Skeletal muscle tissue (tissue), 3 donors: ENCODE measurements at regions not wholly inside any gene's neighbourhood (a gene's known extent, or its start where the extent isn't known, plus 50 kb on each side); places are given as distances from the start of the nearest gene placed in this dataset.

Source experiments
- H3K27ac ChIP-seq: one replicate; pipeline ENCODE4 v1.7.0; 2013; ENCODE audit warnings: mild to moderate bottlenecking, low read depth, low read length, inconsistent platforms
- H3K27me3 ChIP-seq, 3 donors: one replicate each; pipeline ENCODE4 v1.7.0; 2013; ENCODE audit warnings: low read length in 3 of 3; ENCODE audit not compliant: control insufficient read depth in 3 of 3, insufficient read depth in 3 of 3
- H3K36me3 ChIP-seq, 3 donors: one replicate each; pipeline ENCODE4 v1.7.0; 2013; ENCODE audit warnings: low read length in 3 of 3; ENCODE audit not compliant: control insufficient read depth in 3 of 3, insufficient read depth in 3 of 3
- H3K4me1 ChIP-seq, 3 donors: one replicate each; pipeline ENCODE4 v1.7.0; 2013; ENCODE audit warnings: low read length in 3 of 3, mild to moderate bottlenecking in 3 of 3; ENCODE audit not compliant: control insufficient read depth in 3 of 3, insufficient read depth in 3 of 3
- H3K4me3 ChIP-seq, 3 donors: one replicate each; pipeline ENCODE4 v1.7.0; 2013; ENCODE audit warnings: low read length in 3 of 3
- H3K9ac ChIP-seq, 3 donors: one replicate each; pipeline ENCODE4 v1.7.0; 2013; ENCODE audit warnings: low read length in 3 of 3, mild to moderate bottlenecking in 3 of 3, moderate library complexity in 2 of 3, low read depth in 1 of 3
- H3K9me3 ChIP-seq, 3 donors: one replicate each; pipeline ENCODE4 v1.7.0; 2013; ENCODE audit warnings: low read length in 3 of 3; ENCODE audit not compliant: control insufficient read depth in 3 of 3
- donor health status: Osteomylitis.

- Histone ChIP-seq H3K9me3 (no peaks in the 10 kb centered on the region), H3K9ac (no peak overlapping the region), H3K27ac (no peak overlapping the region), H3K4me3 (no peak overlapping the region), H3K4me1 (no peaks in the 10 kb centered on the region), H3K27me3 (peaks cover 0 to 3% (median 0%) of the 10 kb centered on the region in 3 donors), H3K36me3 (no peaks in the 10 kb centered on the region)
Observed at GRCh38 chr5:175378444-175379028, 65.4 kb downstream of the DRD1 start.

GRCh38 chr5:175377816-175378215, 66.2 kb downstream of the DRD1 start:
- Histone ChIP-seq H3K27me3 (peaks cover 0 to 3% (median 0%) of the 10 kb centered on the region in 3 donors), H3K9me3 (no peaks in the 10 kb centered on the region), H3K36me3 (no peaks in the 10 kb centered on the region), H3K4me3 (no peak overlapping the region), H3K27ac (no peak overlapping the region), H3K9ac (no peak overlapping the region), H3K4me1 (no peaks in the 10 kb centered on the region)

- H3K27ac ChIP-seq: no peak overlapping the region
- no peaks in the 10 kb centered on the region for H3K4me1 ChIP-seq
- H3K9me3 ChIP-seq: peaks cover 0 to 2% (median 0%) of the 10 kb centered on the region in 3 donors
- H3K9ac ChIP-seq: no peak overlapping the region
- H3K36me3 ChIP-seq: no peaks in the 10 kb centered on the region
- no peaks in the 10 kb centered on the region for H3K27me3 ChIP-seq
- H3K4me3 ChIP-seq: no peak overlapping the region
Observed at GRCh38 chr5:175374166-175374875, 69.7 kb downstream of the DRD1 start.

- H3K4me1 ChIP-seq: no peaks in the 10 kb centered on the region
Observed at GRCh38 chr5:175365866-175366265, 78.1 kb downstream of the DRD1 start.

GRCh38 chr5:175363300-175363699, 80.7 kb downstream of the DRD1 start:
- no peaks in the 10 kb centered on the region for H3K4me1 ChIP-seq
- no peaks in the 10 kb centered on the region for H3K36me3 ChIP-seq
- no peak overlapping the region for H3K4me3 ChIP-seq
- H3K9ac ChIP-seq: no peak overlapping the region
- H3K27ac ChIP-seq: no peak overlapping the region
- H3K27me3 ChIP-seq: peaks cover 0 to 13% (median 3%) of the 10 kb centered on the region in 3 donors
- no peaks in the 10 kb centered on the region for H3K9me3 ChIP-seq

More at GRCh38 chr5:175365866-175366265, 78.1 kb downstream of the DRD1 start:
- Histone ChIP-seq H3K27ac (no peak overlapping the region), H3K9ac (no peak overlapping the region), H3K4me3 (no peak overlapping the region), H3K36me3 (no peaks in the 10 kb centered on the region), H3K27me3 (peaks cover 0 to 9% (median 0%) of the 10 kb centered on the region in 3 donors), H3K9me3 (peaks cover 0 to 2% (median 0%) of the 10 kb centered on the region in 3 donors)

GRCh38 chr5:175357995-175358394, 86.0 kb downstream of the DRD1 start:
- Histone ChIP-seq H3K4me1 (no peaks in the 10 kb centered on the region), H3K27me3 (peaks cover 0 to 9% (median 3%) of the 10 kb centered on the region in 3 donors), H3K4me3 (no peak overlapping the region), H3K9ac (no peak overlapping the region), H3K9me3 (no peaks in the 10 kb centered on the region), H3K36me3 (no peaks in the 10 kb centered on the region), H3K27ac (no peak overlapping the region)

GRCh38 chr5:175356428-175356827, 87.6 kb downstream of the DRD1 start:
- H3K27ac ChIP-seq: no peak overlapping the region
- H3K4me1 ChIP-seq: no peaks in the 10 kb centered on the region
- no peaks in the 10 kb centered on the region for H3K36me3 ChIP-seq
- no peak overlapping the region for H3K4me3 ChIP-seq
- peaks cover 0 to 4% (median 3%) of the 10 kb centered on the region in 3 donors for H3K27me3 ChIP-seq
- no peak overlapping the region for H3K9ac ChIP-seq
- no peaks in the 10 kb centered on the region for H3K9me3 ChIP-seq

- Histone ChIP-seq H3K27me3 (peaks cover 0 to 5% (median 0%) of the 10 kb centered on the region in 3 donors), H3K4me3 (no peak overlapping the region), H3K9ac (no peak overlapping the region), H3K9me3 (no peaks in the 10 kb centered on the region), H3K27ac (no peak overlapping the region), H3K4me1 (no peaks in the 10 kb centered on the region), H3K36me3 (no peaks in the 10 kb centered on the region)
Observed at GRCh38 chr5:175354964-175355363, 89.0 kb downstream of the DRD1 start.

GRCh38 chr5:175353926-175354325, 90.1 kb downstream of the DRD1 start:
- Histone ChIP-seq H3K4me1 (no peaks in the 10 kb centered on the region), H3K27me3 (peaks cover 0 to 5% (median 0%) of the 10 kb centered on the region in 3 donors)

GRCh38 chr5:175351897-175352590, 91.9 kb downstream of the DRD1 start:
- Histone ChIP-seq H3K9ac (no peak overlapping the region), H3K9me3 (no peaks in the 10 kb centered on the region), H3K36me3 (no peaks in the 10 kb centered on the region), H3K27me3 (peaks cover 0 to 9% (median 0%) of the 10 kb centered on the region in 3 donors), H3K4me3 (no peak overlapping the region), H3K4me1 (no peaks in the 10 kb centered on the region), H3K27ac (no peak overlapping the region)

More at GRCh38 chr5:175353926-175354325, 90.1 kb downstream of the DRD1 start:
- Histone ChIP-seq H3K27ac (no peak overlapping the region), H3K36me3 (no peaks in the 10 kb centered on the region), H3K9ac (no peak overlapping the region), H3K9me3 (no peaks in the 10 kb centered on the region), H3K4me3 (no peak overlapping the region)
